CD4-positive, alpha-beta T cell (primary cell): ENCODE measurements at regions not wholly inside any gene's neighbourhood (a gene's known extent, or its start where the extent isn't known, plus 50 kb on each side); places are given as distances from the start of the nearest gene placed in this dataset.

Experiments
- ATAC-seq: fragments of 200-7000 bp; cut with Tn5 transposase; one replicate; pipeline ENCODE4 v1.10.0; 2022; ENCODE audit warnings: mild to moderate bottlenecking; ENCODE audit not compliant: poor library complexity
- CTCF ChIA-PET: fragments of 350-600 bp; sonication (Branson Sonifier 250); formaldehyde crosslinking; loops from one replicate; lab custom pipeline; 2021; ENCODE audit warnings: antibody characterized with exemption, inconsistent platforms; lab: Charles Lee
- POLR2A ChIA-PET: fragments of 350-600 bp; sonication (Branson Sonifier 250); formaldehyde crosslinking; loops from one replicate; lab custom pipeline; 2021; ENCODE audit warnings: antibody characterized with exemption, inconsistent platforms; lab: Charles Lee
- DNase-seq, 14 experiments: peaks; one replicate each; pipeline ENCODE4 v3.0.0-alpha.2; 2013 to 2020; ENCODE audit warnings: mixed read lengths in 2 of 14
- H3K27ac ChIP-seq, 2 donors: one replicate each; pipeline versions ENCODE4 v1.5.1 to v1.7.0; 2013; ENCODE audit warnings: low read length in 2 of 2, low read depth in 1 of 2, mild to moderate bottlenecking in 1 of 2
- H3K27me3 ChIP-seq, 2 experiments: 1 replicate in 1 of 2; 2 replicates in 1 of 2; pipeline versions ENCODE4 v1.6.1 to v1.7.0; 2013; ENCODE audit warnings: low read length in 2 of 2, control low read depth in 1 of 2, mild to moderate bottlenecking in 1 of 2, moderate library complexity in 1 of 2; ENCODE audit not compliant: insufficient read depth in 2 of 2, control insufficient read depth in 1 of 2
- H3K36me3 ChIP-seq: one replicate; pipeline ENCODE4 v1.6.1; 2013; ENCODE audit warnings: low read length, control low read depth; ENCODE audit not compliant: insufficient read depth
- H3K4me1 ChIP-seq: one replicate; pipeline ENCODE4 v1.6.1; 2013; ENCODE audit warnings: low read length, control low read depth; ENCODE audit not compliant: insufficient read depth
- H3K4me3 ChIP-seq: one replicate; pipeline ENCODE4 v1.5.1; 2013; ENCODE audit warnings: mild to moderate bottlenecking, low read length, moderate library complexity
- H3K9me3 ChIP-seq, 2 experiments: 1 replicate in 1 of 2; 2 replicates in 1 of 2; pipeline versions ENCODE4 v1.6.1 to v1.7.0; 2013; ENCODE audit warnings: low read length in 2 of 2, mild to moderate bottlenecking in 2 of 2, control low read depth in 1 of 2, moderate library complexity in 1 of 2; ENCODE audit not compliant: control insufficient read depth in 1 of 2, insufficient read depth in 1 of 2
- H3K27ac Mint-ChIP-seq: one replicate; pipeline ENCODE4 v1.8.0; 2020; ENCODE audit warnings: mixed read lengths
- H3K27me3 Mint-ChIP-seq: one replicate; pipeline ENCODE4 v1.8.0; 2021; ENCODE audit warnings: mixed read lengths
- H3K36me3 Mint-ChIP-seq: one replicate; pipeline ENCODE4 v1.8.0; 2021; ENCODE audit warnings: low read depth, mixed read lengths
- H3K4me1 Mint-ChIP-seq: one replicate; pipeline ENCODE4 v1.8.0; 2021; ENCODE audit warnings: low read depth, mixed read lengths
- H3K4me3 Mint-ChIP-seq: one replicate; pipeline ENCODE4 v1.8.0; 2020; ENCODE audit warnings: mild to moderate bottlenecking, mixed read lengths
- H3K9me3 Mint-ChIP-seq: one replicate; pipeline ENCODE4 v1.8.0; 2020; ENCODE audit warnings: mixed read lengths
- CTCF ChIP-seq: fragments of 200-600 bp; IDR thresholded peaks from one replicate; pipeline ENCODE4 v1.8.0; 2022; ENCODE audit warnings: antibody characterized with exemption, mild to moderate bottlenecking
- intact Hi-C, 2 experiments: fragments of 100-400 bp; cut with DNase I in 1 of 2; cut with micrococcal nuclease in 1 of 2; formaldehyde crosslinking; loops; one replicate each; pipeline versions ENCODE4 v1.15.1 to v1.9.0; 2023 to 2025; cut with DNase I, micrococcal nuclease

GRCh38 chr6:82084324-82084920, 163.1 kb downstream of the IBTK start:
- ChIA-PET POLR2A (no interaction called here), CTCF (no interaction called here)
- Mint-ChIP-seq H3K4me3 (no peak overlapping the region), H3K27me3 (no peaks in the 10 kb centered on the region), H3K4me1 (no peaks in the 10 kb centered on the region), H3K9me3 (no peaks in the 10 kb centered on the region), H3K27ac (no peak overlapping the region), H3K36me3 (no peaks in the 10 kb centered on the region)
- Histone ChIP-seq H3K36me3 (no peaks in the 10 kb centered on the region), H3K4me3 (no peak overlapping the region), H3K27ac (no peak overlapping the region), H3K4me1 (no peaks in the 10 kb centered on the region), H3K9me3 (no peaks in the 10 kb centered on the region), H3K27me3 (no peaks in the 10 kb centered on the region)
- ATAC-seq (no peak), DNase-seq (no peak)
- TF ChIP-seq CTCF: no peak
- intact Hi-C loops: no loop called here

DNA sequence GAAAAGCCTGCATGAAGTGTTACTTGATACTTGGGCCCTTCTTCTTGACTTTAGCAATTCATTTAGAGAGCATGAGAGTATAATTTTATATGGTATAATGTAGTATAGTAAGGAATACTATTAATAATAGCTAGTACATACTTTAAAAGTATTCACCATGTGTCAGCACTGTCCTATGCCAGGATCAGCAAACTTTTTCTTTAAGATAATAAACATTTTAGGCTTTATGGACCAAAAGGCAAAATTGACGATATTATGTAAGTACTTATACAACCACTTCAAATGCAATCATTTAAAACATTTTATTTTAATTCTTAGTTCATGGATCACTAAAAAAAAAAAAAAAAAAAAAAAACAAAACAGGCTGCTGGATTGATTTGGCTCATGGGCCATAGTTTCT, 163.9 kb downstream of the IBTK start:
- Mint-ChIP-seq H3K36me3 (no peaks in the 10 kb centered on the region), H3K27me3 (no peaks in the 10 kb centered on the region), H3K4me1 (no peaks in the 10 kb centered on the region), H3K27ac (no peak overlapping the region), H3K9me3 (no peaks in the 10 kb centered on the region), H3K4me3 (no peak overlapping the region)
- H3K27me3 ChIP-seq: no peaks in the 10 kb centered on the region
- no peaks in the 10 kb centered on the region for H3K36me3 ChIP-seq
- H3K27ac ChIP-seq: no peak overlapping the region
- H3K9me3 ChIP-seq: no peaks in the 10 kb centered on the region
- TF ChIP-seq CTCF: no peak
- ChIA-PET POLR2A (no interaction called here), CTCF (no interaction called here)
- H3K4me1 ChIP-seq: no peaks in the 10 kb centered on the region
- DNase-seq: no peak
- intact Hi-C loops: no loop called here
- ATAC-seq: no peak
- H3K4me3 ChIP-seq: no peak overlapping the region

DNA sequence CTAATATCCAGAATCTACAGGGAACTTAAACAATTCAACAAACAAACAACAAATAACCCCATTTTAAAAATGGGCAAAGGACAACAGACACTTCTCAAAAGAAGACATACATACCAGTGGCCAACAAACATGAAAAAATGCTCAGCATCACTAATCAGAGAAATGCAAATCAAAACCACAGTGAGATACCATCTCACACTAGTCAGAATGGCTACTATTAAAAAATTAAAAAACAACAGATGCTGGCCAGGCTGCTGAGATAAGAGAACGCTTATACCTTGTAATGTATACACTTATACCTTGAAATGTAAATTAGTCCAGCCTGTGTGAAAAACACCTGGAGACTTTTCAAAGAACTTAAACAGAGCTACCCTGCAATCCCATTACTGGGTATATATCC, 166.8 kb downstream of the IBTK start:
- POLR2A ChIA-PET: no interaction called here
- Mint-ChIP-seq H3K36me3 (no peaks in the 10 kb centered on the region), H3K9me3 (no peaks in the 10 kb centered on the region), H3K27ac (no peak overlapping the region), H3K4me1 (no peaks in the 10 kb centered on the region), H3K27me3 (no peaks in the 10 kb centered on the region), H3K4me3 (no peak overlapping the region)
- no peak for TF ChIP-seq CTCF
- Histone ChIP-seq H3K4me3 (no peak overlapping the region), H3K9me3 (no peaks in the 10 kb centered on the region), H3K36me3 (no peaks in the 10 kb centered on the region), H3K27me3 (no peaks in the 10 kb centered on the region), H3K27ac (no peak overlapping the region), H3K4me1 (no peaks in the 10 kb centered on the region)
- CTCF ChIA-PET: no interaction called here
- ATAC-seq (no peak), DNase-seq (no peak)
- intact Hi-C loops: no loop called here
